Neural progenitor cell (in vitro differentiated cells): ENCODE measurements at regions not wholly inside any gene's neighbourhood (a gene's known extent, or its start where the extent isn't known, plus 50 kb on each side); places are given as distances from the start of the nearest gene placed in this dataset.

Experiments
- DNase-seq: peaks from one replicate; pipeline ENCODE4 v3.0.0-alpha.2; 2016; ENCODE audit warnings: low spot score
- H2AFZ ChIP-seq: fragments of 200-600 bp; sonication (generic); replicated peaks from 2 replicates; pipeline ENCODE4 v1.6.1; 2016; ENCODE audit warnings: antibody characterized with exemption
- H3F3A ChIP-seq: fragments of 200-600 bp; sonication (generic); 2 replicates; pipeline ENCODE4 v1.6.1; 2016; ENCODE audit warnings: antibody characterized with exemption, low read depth
- H3K27ac ChIP-seq: fragments of 200-600 bp; sonication (generic); 2 replicates; pipeline ENCODE4 v1.5.1; 2016; ENCODE audit warnings: mild to moderate bottlenecking
- H3K27me3 ChIP-seq: fragments of 200-600 bp; sonication (generic); 2 replicates; pipeline ENCODE4 v1.6.1; 2016; ENCODE audit warnings: mild to moderate bottlenecking, moderate library complexity
- H3K36me3 ChIP-seq: fragments of 200-600 bp; sonication (generic); 2 replicates; pipeline ENCODE4 v1.5.1; 2016
- H3K4me1 ChIP-seq: fragments of 200-600 bp; sonication (generic); 2 replicates; pipeline ENCODE4 v1.6.1; 2016; ENCODE audit warnings: mixed run types
- H3K4me2 ChIP-seq: fragments of 200-600 bp; sonication (generic); 2 replicates; pipeline ENCODE4 v1.6.1; 2016
- H3K4me3 ChIP-seq: fragments of 200-600 bp; sonication (generic); 2 replicates; pipeline ENCODE4 v1.5.1; 2016
- H3K79me2 ChIP-seq: fragments of 200-600 bp; sonication (generic); 2 replicates; pipeline ENCODE4 v1.6.1; 2016; ENCODE audit warnings: low read depth
- H3K9ac ChIP-seq: fragments of 200-600 bp; sonication (generic); 2 replicates; pipeline ENCODE4 v1.6.1; 2016
- H3K9me3 ChIP-seq: fragments of 200-600 bp; sonication (generic); 2 replicates; pipeline ENCODE4 v1.5.1; 2016; ENCODE audit warnings: low read depth
- H4K20me1 ChIP-seq: fragments of 200-600 bp; sonication (generic); 2 replicates; pipeline ENCODE4 v1.6.1; 2016; ENCODE audit warnings: low read depth
- H3K27ac Mint-ChIP-seq: 3 replicates; pipeline ENCODE4 v1.8.0; 2021; ENCODE audit warnings: mixed read lengths
- H3K27me3 Mint-ChIP-seq: 2 replicates; pipeline ENCODE4 v1.8.0; 2022; ENCODE audit warnings: low read depth, mild to moderate bottlenecking, inconsistent platforms, moderate library complexity, mixed read lengths; ENCODE audit not compliant: insufficient read depth
- H3K36me3 Mint-ChIP-seq: 3 replicates; pipeline ENCODE4 v1.8.0; 2021; ENCODE audit warnings: mixed read lengths
- H3K4me1 Mint-ChIP-seq: 3 replicates; pipeline ENCODE4 v1.8.0; 2021; ENCODE audit warnings: mixed read lengths
- H3K4me3 Mint-ChIP-seq: 3 replicates; pipeline ENCODE4 v1.8.0; 2021; ENCODE audit warnings: mild to moderate bottlenecking, moderate library complexity, mixed read lengths
- H3K9me3 Mint-ChIP-seq: 3 replicates; pipeline ENCODE4 v1.8.0; 2020; ENCODE audit warnings: mixed read lengths
- CTCF ChIP-seq: fragments of 200-600 bp; sonication (generic); IDR thresholded peaks from 2 replicates; pipeline ENCODE4 v1.5.1; 2017; ENCODE audit warnings: antibody characterized with exemption, mild to moderate bottlenecking
- EZH2 ChIP-seq: fragments of 200-600 bp; sonication (generic); IDR thresholded peaks from 2 replicates; pipeline ENCODE4 v1.6.1; 2017; ENCODE audit warnings: antibody characterized with exemption, mild to moderate bottlenecking, moderate library complexity
- EZH2phosphoT487 ChIP-seq: fragments of 200-600 bp; sonication (generic); IDR thresholded peaks from 2 replicates; pipeline ENCODE4 v1.6.1; 2017; ENCODE audit warnings: antibody characterized with exemption

GRCh38 chr4:132281733-132282132 lies 867.4 kb upstream of the PCDH10 start:
- no peak for TF ChIP-seq CTCF
- TF ChIP-seq EZH2phosphoT487: no peak
- TF ChIP-seq EZH2: no peak
- H3K4me3 ChIP-seq: no peak overlapping the region
- H3K36me3 ChIP-seq: no peaks in the 10 kb centered on the region
- no peaks in the 10 kb centered on the region for H3K4me1 ChIP-seq
- no peak overlapping the region for H3K27ac ChIP-seq
- no peaks in the 10 kb centered on the region for H3K4me1 Mint-ChIP-seq
- H2AFZ ChIP-seq: no peak overlapping the region
- no peaks in the 10 kb centered on the region for H3F3A ChIP-seq
- H3K9ac ChIP-seq: no peak overlapping the region
- H3K79me2 ChIP-seq: no peaks in the 10 kb centered on the region
- no peaks in the 10 kb centered on the region for H3K27me3 ChIP-seq
- H3K4me3 Mint-ChIP-seq: no peak overlapping the region
- no peaks in the 10 kb centered on the region for H3K9me3 ChIP-seq
- no peaks in the 10 kb centered on the region for H4K20me1 ChIP-seq
- H3K27ac Mint-ChIP-seq: no peak overlapping the region
- no peaks in the 10 kb centered on the region for H3K9me3 Mint-ChIP-seq
- H3K36me3 Mint-ChIP-seq: no peaks in the 10 kb centered on the region
- H3K4me2 ChIP-seq: no peak overlapping the region
- DNase-seq: no peak
- no peaks in the 10 kb centered on the region for H3K27me3 Mint-ChIP-seq

DNA sequence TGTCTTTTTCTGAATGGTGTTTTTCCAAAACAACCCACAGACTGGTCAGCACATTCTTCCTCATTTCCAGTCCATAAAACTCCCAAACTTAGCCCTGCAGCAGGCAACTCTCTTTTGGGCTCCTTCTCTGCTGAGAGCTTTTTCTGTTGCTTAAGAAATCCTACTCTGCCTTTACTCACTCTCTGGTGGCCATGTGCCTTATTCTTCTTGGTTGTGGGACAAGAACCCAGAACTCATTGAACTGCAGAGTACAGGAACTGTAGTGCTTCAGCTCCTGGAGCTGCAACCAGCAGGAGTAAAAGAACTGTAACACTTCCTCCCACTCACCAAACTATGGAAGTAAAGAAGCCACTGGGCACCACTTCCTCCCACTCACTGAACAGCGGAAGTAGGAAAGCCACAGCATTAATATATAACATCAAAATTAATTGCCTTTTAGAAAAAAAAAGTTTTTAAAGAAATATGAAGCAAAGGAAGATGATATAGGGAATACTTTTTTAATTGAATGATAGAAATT lies 864.1 kb upstream of the PCDH10 start:
- no peak for DNase-seq
- H3K36me3 Mint-ChIP-seq: no peaks in the 10 kb centered on the region
- Histone ChIP-seq H3K9me3 (no peaks in the 10 kb centered on the region), H3K27ac (no peak overlapping the region), H3K27me3 (no peaks in the 10 kb centered on the region), H3K4me3 (no peak overlapping the region), H3K79me2 (no peaks in the 10 kb centered on the region), H3K4me2 (no peak overlapping the region), H3F3A (no peaks in the 10 kb centered on the region), H3K9ac (no peak overlapping the region), H3K36me3 (no peaks in the 10 kb centered on the region), H2AFZ (peak overlapping the region; percentile 4), H4K20me1 (no peaks in the 10 kb centered on the region), H3K4me1 (no peaks in the 10 kb centered on the region)
- H3K27me3 Mint-ChIP-seq: no peaks in the 10 kb centered on the region
- H3K9me3 Mint-ChIP-seq: no peaks in the 10 kb centered on the region
- H3K4me3 Mint-ChIP-seq: no peak overlapping the region
- no peak for TF ChIP-seq CTCF
- TF ChIP-seq EZH2: no peak
- no peak for TF ChIP-seq EZH2phosphoT487
- no peak overlapping the region for H3K27ac Mint-ChIP-seq
- no peaks in the 10 kb centered on the region for H3K4me1 Mint-ChIP-seq

DNA sequence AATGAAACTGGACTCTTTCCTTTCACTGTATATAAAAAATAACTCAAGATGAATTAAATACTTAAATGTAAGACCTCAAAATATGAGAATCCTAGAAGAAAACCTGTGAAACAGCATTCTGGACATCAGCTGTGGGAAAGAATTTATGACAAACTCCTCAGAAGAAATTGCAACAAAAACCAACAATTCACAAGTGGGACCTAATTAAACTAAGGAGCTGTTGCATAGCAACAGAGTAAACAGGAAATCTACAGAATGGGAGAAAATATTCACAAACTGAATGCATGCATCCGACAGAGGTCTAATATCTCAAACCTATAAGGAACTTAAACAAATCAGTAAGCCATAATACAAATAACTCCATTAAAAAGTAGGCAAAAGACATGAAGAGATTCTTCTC lies 851.7 kb upstream of the PCDH10 start:
- H3K79me2 ChIP-seq: no peaks in the 10 kb centered on the region

More for the DNA sequence above, 851.7 kb upstream of the PCDH10 start:
- Mint-ChIP-seq H3K27me3 (no peaks in the 10 kb centered on the region), H3K9me3 (no peaks in the 10 kb centered on the region), H3K4me3 (no peak overlapping the region), H3K4me1 (peaks cover 3% of the 10 kb centered on the region), H3K36me3 (no peaks in the 10 kb centered on the region), H3K27ac (no peak overlapping the region)
- Histone ChIP-seq H3K4me1 (no peaks in the 10 kb centered on the region), H3K9me3 (no peaks in the 10 kb centered on the region), H3K36me3 (no peaks in the 10 kb centered on the region), H2AFZ (no peak overlapping the region), H3K4me2 (no peak overlapping the region), H3K4me3 (no peak overlapping the region), H3F3A (no peaks in the 10 kb centered on the region), H3K9ac (no peak overlapping the region), H3K27ac (no peak overlapping the region), H3K27me3 (no peaks in the 10 kb centered on the region), H4K20me1 (no peaks in the 10 kb centered on the region)
- TF ChIP-seq EZH2phosphoT487: no peak
- TF ChIP-seq EZH2: no peak
- no peak for TF ChIP-seq CTCF
- no peak for DNase-seq
